ENCODE measurements at regions not wholly inside any gene's neighbourhood (a gene's known extent, or its start where the extent isn't known, plus 50 kb on each side); places are given as distances from the start of the nearest gene placed in this dataset.
"Not testable (repeated sequence)": the region's sequence is repeated elsewhere in the genome, so short reads cannot be mapped to it uniquely, and the experiment has no call there.

DNA sequence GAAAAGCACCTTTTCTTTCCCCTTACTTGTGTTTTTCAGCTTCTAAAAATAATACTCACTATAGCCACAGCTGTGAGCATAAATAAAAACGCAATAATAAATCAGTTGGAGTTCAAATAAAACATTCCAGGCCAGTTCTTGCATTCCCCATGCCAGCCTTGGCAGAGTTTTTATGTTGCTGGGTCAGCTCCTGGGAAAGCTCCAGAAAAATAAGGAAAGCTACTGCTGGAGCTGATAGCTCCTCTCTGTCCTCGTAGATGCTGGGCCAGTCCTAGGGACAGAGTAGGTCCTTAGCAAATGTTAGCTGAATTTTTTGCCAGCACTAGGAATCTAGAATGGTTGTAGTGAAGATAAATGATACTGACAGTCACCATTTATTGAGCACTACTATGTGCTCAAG, 389.0 kb upstream of the SYNCRIP start:
- DNase-seq, result no peak

- no peak for DNase-seq
Measured at GRCh38 chr6:86030875-86031274, 388.2 kb upstream of the SYNCRIP start.

- DNase-seq, result no peak
Measured at GRCh38 chr6:86028776-86029175, 386.1 kb upstream of the SYNCRIP start.

DNA sequence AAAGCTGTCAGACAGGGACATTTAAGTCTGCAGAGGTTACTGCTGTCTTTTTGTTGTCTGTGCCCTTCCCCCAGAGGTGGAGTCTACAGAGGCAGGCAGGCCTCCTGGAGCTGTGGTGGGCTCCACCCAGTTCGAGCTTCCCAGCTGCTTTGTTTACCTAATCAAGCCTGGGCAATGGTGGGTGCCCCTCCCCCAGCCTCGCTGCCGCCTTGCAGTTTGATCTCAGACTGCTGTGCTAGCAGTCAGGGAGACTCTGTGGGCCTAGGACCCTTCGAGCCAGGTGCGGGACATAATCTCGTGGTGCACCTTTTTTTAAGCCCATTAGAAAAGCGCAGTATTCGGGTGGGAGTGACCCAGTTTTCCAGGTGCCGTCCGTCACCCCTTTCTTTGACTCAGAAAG, 384.2 kb upstream of the SYNCRIP start:
- not testable (repeated sequence) for DNase-seq

- peak; percentile 3 for DNase-seq
Measured at GRCh38 chr6:86017236-86017635, 374.6 kb upstream of the SYNCRIP start.

- no peak for DNase-seq
Measured at GRCh38 chr6:86016567-86016966, 373.9 kb upstream of the SYNCRIP start.

DNA sequence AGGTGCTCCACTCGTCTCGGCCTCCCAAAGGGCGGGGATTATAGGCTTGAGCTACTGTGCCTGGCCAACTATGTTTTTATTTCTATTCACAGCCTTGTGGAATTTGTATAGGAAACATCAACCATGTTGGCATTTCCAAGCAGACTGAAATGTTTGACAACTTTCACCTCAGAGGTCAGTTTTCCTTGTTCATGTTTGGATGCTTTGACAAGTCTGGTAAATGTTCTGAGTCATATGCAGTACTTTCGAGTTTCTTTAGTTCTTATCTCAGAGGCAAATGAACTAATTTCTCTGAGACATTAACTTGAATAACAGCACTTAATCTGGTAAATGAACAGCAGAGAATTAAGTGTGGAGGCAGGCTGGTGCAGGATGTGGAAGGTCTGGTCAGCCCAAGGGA, 373.4 kb upstream of the SYNCRIP start:
- DNase-seq, result no peak

GRCh38 chr6:86012991-86013390, 370.3 kb upstream of the SYNCRIP start:
- DNase-seq, result not testable (repeated sequence)

GRCh38 chr6:86010915-86011786, 368.5 kb upstream of the SYNCRIP start:
- no peak for DNase-seq

GRCh38 chr6:85997206-85997605, 354.5 kb upstream of the SYNCRIP start:
- no peak for DNase-seq

DNA sequence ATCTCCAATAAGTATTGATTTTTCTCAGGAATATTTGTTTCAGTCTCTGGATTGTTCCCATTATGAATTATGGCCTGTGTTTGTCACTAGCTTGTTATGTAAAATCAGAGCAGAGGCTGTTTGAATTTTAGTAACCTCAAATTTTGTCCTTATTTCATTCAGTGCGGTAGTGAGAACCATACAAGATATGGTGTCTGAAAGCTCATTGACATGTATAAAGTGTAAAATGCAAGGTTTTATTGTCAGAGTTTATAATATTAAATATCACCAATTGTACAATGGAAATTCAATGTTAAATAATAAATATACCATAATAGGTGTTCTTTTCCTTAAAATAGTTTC, 353.3 kb upstream of the SYNCRIP start:
- no peak for DNase-seq

DNA sequence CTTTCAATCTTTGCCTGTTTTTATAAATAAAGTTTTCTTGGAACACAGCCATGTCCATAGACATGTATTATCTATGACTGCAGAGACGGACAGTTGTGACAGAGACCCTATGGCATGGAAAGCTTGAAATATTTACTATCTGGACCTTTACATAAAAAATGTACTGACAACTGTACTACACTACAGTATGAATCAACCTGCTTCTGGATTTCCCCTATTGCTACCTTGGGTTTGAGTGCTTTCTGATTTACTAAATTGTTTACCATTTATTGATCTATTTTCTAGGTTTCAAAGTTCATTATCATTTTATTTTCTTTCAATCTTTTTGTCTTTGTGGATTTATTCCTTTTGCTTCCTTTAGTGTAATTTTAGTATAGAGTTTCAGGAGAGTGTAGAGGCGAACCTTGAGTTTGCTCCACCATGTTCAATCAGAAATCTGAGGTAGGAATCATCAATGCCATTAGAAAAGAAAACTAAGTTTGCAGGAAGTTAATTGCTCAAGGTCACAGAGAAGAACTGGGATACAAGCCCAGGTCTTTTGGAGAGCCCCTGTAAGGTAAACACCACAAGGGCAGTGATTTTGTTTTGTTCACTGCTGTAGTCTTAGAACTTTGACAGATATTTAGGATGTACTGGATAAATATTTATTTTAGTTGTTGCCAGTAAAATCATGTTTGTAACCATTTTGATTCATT, 352.8 kb upstream of the SYNCRIP start:
- DNase-seq, result no peak

DNA sequence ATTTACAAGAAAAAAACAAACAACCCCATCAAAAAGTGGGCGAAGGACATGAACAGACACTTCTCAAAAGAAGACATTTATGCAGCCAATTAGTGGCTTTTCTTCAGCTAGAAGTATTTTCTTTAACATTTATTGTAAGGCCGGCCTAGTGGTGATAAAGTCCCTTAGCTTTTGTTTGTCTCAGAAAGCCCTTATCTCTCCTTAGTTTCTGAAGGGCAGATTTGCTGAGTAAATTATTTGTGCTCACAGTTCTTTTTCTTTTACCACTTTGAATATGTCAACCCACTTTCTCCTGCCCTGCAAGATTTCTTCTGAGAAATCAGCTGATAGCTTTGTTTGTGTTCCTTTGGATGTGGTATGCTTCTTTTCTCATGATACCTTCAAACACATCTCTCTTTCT, 344.0 kb upstream of the SYNCRIP start:
- no peak for DNase-seq

DNA sequence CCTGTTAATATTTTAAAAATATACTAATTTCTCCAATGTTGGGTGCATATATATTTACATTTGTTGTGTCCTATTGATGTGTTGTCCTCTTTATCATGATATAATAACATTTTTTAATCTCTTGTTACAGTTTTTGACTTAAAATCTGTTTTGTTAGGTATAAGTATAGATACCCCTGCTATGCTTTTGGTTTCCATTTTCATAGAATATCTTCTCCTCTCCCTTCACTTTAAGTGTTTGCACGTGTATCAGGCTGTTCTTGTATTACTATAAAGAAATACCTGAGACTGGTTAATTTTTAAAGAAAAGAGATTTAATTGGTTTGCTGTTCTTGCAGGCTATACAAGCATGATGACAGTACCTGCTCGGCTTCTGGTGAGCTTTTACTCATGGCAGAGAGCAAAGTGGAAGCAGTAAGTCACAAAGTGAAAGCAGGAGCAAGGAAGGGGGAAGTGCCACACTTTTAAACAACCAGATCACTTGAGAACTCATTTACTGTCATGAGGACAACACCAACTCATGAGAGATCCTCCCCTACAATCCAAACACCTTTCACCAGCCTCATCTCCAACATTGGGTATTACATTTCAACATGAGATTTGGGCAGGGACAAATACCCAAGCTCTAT, 340.5 kb upstream of the SYNCRIP start:
- no peak for DNase-seq

- no peak for DNase-seq
Measured at GRCh38 chr6:85977661-85978060, 335.0 kb upstream of the SYNCRIP start.

- no peak for DNase-seq
Measured at GRCh38 chr6:85975957-85976356, 333.3 kb upstream of the SYNCRIP start.

DNA sequence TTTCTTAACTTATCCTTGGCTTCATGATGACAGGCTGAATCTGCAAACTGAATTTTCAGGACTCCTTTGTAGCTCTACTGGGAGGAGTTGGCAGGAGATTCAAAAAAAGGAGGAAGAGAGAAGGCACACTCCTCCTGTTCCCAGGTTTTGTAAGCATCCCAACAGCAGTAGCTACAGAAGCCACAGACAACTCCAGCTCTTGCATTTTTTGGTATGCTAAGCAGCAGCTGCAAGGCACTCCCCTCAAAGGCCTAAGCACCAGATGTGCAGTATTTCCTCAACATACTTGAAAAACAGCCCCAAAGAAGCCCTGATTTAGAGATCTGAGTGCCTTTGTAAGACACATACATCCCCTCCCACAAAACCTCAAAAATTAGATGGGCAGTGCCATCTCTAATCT, 328.6 kb upstream of the SYNCRIP start:
- DNase-seq, result no peak

- DNase-seq, result no peak
Measured at GRCh38 chr6:85966828-85967227, 324.1 kb upstream of the SYNCRIP start.

DNA sequence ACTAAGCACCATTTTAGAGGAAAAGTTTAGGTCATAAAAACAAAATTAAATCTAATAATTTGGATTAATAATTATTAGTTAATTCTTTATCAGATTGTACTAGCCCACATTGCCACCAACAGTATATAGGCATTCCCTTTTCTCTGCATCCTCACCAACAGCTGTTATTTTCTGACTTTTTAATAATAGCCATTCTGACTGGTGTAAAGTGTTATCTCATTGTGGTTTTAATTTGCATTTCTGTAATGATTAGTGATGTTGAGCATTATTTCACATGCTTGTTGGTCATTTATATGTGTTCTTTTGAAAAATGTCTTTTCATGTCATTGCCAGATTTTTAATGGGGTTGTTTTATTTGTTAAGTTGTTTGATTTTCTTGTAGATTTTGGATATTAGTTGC, 319.1 kb upstream of the SYNCRIP start:
- DNase-seq, result no peak

DNA sequence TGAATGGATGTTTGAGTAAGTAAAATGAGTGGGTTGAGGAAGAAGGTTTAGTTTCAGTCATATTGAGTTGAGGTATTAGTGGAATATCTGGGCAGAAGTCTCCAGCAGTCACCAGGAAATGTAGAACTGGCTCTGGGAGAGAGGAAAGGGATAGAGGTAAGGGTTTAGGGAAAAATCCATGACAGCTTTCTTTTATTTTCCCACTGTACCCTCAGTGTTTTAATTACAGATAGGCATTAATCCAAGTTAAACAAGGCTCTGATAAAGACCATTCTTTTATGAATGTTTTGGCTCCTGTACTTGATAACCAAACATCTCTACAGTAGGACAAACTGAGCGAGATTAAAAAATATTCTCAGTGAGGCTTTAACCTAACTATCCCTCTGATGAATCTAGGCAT, 318.4 kb upstream of the SYNCRIP start:
- DNase-seq, result no peak

DNA sequence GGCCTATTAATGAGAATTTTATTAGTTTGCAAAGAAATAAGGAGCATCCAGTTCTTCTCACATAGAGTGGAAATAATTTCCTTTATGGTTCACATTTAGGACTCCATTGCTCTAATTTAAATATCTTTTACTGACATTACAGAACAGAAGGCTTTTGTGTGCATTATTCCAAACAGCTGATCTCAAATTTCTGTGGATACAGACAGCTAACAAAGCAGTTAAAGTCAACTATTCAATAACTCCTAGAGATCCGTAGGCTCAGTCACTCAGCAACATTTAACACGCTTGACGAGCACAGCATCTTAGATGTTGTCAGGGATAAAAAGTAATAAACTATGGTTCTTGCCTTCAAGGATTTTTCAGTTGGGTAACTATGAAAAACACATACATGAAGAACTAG, 305.8 kb upstream of the SYNCRIP start:
- no peak for DNase-seq

- no peak for DNase-seq
Measured at GRCh38 chr6:85945459-85946185, 302.9 kb upstream of the SYNCRIP start.

- DNase-seq, result no peak
Measured at GRCh38 chr6:85944776-85945175, 302.1 kb upstream of the SYNCRIP start.

All from hematopoietic multipotent progenitor cell treated with erythropoietin and hydrocortisone succinate and interleukin-3 and kit ligand, for 4 days (in vitro differentiated cells).